Esophagus squamous epithelium (tissue), 4 donors: ENCODE measurements at regions not wholly inside any gene's neighbourhood (a gene's known extent, or its start where the extent isn't known, plus 50 kb on each side); places are given as distances from the start of the nearest gene placed in this dataset.

Source experiments
- CTCF ChIP-seq, 6 experiments: fragments of 450-650 bp in 4 of 6; fragments of 200-600 bp in 2 of 6; sonication (generic) in 2 of 6; IDR thresholded peaks; one replicate each; pipeline ENCODE4 v1.5.1; 2016 to 2019; ENCODE audit warnings: antibody characterized with exemption in 6 of 6, mild to moderate bottlenecking in 4 of 6, moderate library complexity in 4 of 6
- POLR2A ChIP-seq, 4 donors: fragments of 450-650 bp; IDR thresholded peaks; one replicate each; pipeline ENCODE4 v1.6.1; 2017; ENCODE audit warnings: antibody characterized with exemption in 4 of 4, mild to moderate bottlenecking in 4 of 4, moderate library complexity in 3 of 4

- no peak for TF ChIP-seq CTCF (IDR thresholded peaks at IDR 0.05)
- TF ChIP-seq POLR2A (IDR thresholded peaks at IDR 0.05), result no peak
Measured at GRCh38 chr21:39074508-39074907, 108.7 kb downstream of the PSMG1 start.
